ENCODE measurements at regions not wholly inside any gene's neighbourhood (a gene's known extent, or its start where the extent isn't known, plus 50 kb on each side); places are given as distances from the start of the nearest gene placed in this dataset.

- DNase-seq (ENCODE audit: low spot score) = no peak
Observed at GRCh38 chr4:125365731-125366130, 51.0 kb downstream of the FAT4 start.

- DNase-seq (ENCODE audit: low spot score) = no peak
Observed at GRCh38 chr4:125368146-125368545, 53.4 kb downstream of the FAT4 start.

- no peak for DNase-seq (ENCODE audit: low spot score)
Observed at GRCh38 chr4:125368671-125369081, 53.9 kb downstream of the FAT4 start.

- no peak for DNase-seq (ENCODE audit: low spot score)
Observed at GRCh38 chr4:125369098-125369497, 54.3 kb downstream of the FAT4 start.

GRCh38 chr4:125370478-125370877, 55.7 kb downstream of the FAT4 start:
- DNase-seq (ENCODE audit: low spot score) = no peak

- DNase-seq (ENCODE audit: low spot score) = no peak
Observed at GRCh38 chr4:125382995-125383394, 68.2 kb downstream of the FAT4 start.

- DNase-seq (ENCODE audit: low spot score) = no peak
Observed at GRCh38 chr4:125387770-125388169, 73.0 kb downstream of the FAT4 start.

GRCh38 chr4:125388613-125389012, 73.9 kb downstream of the FAT4 start:
- no peak for DNase-seq (ENCODE audit: low spot score)

GRCh38 chr4:125389713-125390112, 75.0 kb downstream of the FAT4 start:
- DNase-seq (ENCODE audit: low spot score) = peak; percentile 22

GRCh38 chr4:125390126-125390525, 75.4 kb downstream of the FAT4 start:
- DNase-seq (ENCODE audit: low spot score) = no peak

- no peak for DNase-seq (ENCODE audit: low spot score)
Observed at GRCh38 chr4:125390727-125391126, 76.0 kb downstream of the FAT4 start.

- no peak for DNase-seq (ENCODE audit: low spot score)
Observed at GRCh38 chr4:125392694-125393093, 77.9 kb downstream of the FAT4 start.

- no peak for DNase-seq (ENCODE audit: low spot score)
Observed at GRCh38 chr4:125393825-125394224, 79.1 kb downstream of the FAT4 start.

GRCh38 chr4:125397226-125397625, 82.5 kb downstream of the FAT4 start:
- no peak for DNase-seq (ENCODE audit: low spot score)

- no peak for DNase-seq (ENCODE audit: low spot score)
Observed at GRCh38 chr4:125398263-125399002, 83.7 kb downstream of the FAT4 start.

- DNase-seq (ENCODE audit: low spot score) = no peak
Observed at GRCh38 chr4:125400756-125401155, 86.0 kb downstream of the FAT4 start.

- no peak for DNase-seq (ENCODE audit: low spot score)
Observed at GRCh38 chr4:125401784-125402183, 87.0 kb downstream of the FAT4 start.

- DNase-seq (ENCODE audit: low spot score) = no peak
Observed at GRCh38 chr4:125420526-125420925, 105.8 kb downstream of the FAT4 start.

- DNase-seq (ENCODE audit: low spot score) = no peak
Observed at GRCh38 chr4:125421547-125421946, 106.8 kb downstream of the FAT4 start.

- DNase-seq (ENCODE audit: low spot score) = no peak
Observed at GRCh38 chr4:125423124-125423523, 108.4 kb downstream of the FAT4 start.

- no peak for DNase-seq (ENCODE audit: low spot score)
Observed at GRCh38 chr4:125428832-125429231, 114.1 kb downstream of the FAT4 start.

- DNase-seq (ENCODE audit: low spot score) = no peak
Observed at GRCh38 chr4:125430086-125430485, 115.3 kb downstream of the FAT4 start.

- DNase-seq (ENCODE audit: low spot score) = peak; percentile 0
Observed at GRCh38 chr4:125432078-125432477, 117.3 kb downstream of the FAT4 start.

GRCh38 chr4:125433453-125433852, 118.7 kb downstream of the FAT4 start:
- no peak for DNase-seq (ENCODE audit: low spot score)

Measured in RKO (cell line).